Ovary (tissue), 7 donors: ENCODE measurements at regions not wholly inside any gene's neighbourhood (a gene's known extent, or its start where the extent isn't known, plus 50 kb on each side); places are given as distances from the start of the nearest gene placed in this dataset.

Experiments used
- DNase-seq, 5 donors: peaks; one replicate each; pipeline ENCODE4 v3.0.0-alpha.2; 2019 to 2020
- H3K27ac ChIP-seq, 2 donors: fragments of 200-600 bp; one replicate each; pipeline versions ENCODE4 v1.5.1 to v1.8.0; 2019 to 2022
- H3K27me3 ChIP-seq: fragments of 200-600 bp; one replicate; pipeline ENCODE4 v1.8.0; 2022
- H3K36me3 ChIP-seq: fragments of 200-600 bp; sonication (generic); one replicate; pipeline ENCODE4 v1.5.1; 2019
- H3K4me1 ChIP-seq: one replicate; pipeline ENCODE4 v1.8.1; 2013; ENCODE audit warnings: mild to moderate bottlenecking, moderate library complexity; ENCODE audit not compliant: insufficient read depth
- H3K4me3 ChIP-seq: fragments of 200-600 bp; sonication (generic); one replicate; pipeline ENCODE4 v1.5.1; 2017
- H3K9me3 ChIP-seq, 2 donors: fragments of 200-600 bp in 1 of 2; sonication (generic) in 1 of 2; one replicate each; pipeline versions ENCODE4 v1.5.1 to v1.8.1; 2013 to 2019; ENCODE audit warnings: mild to moderate bottlenecking in 1 of 2, moderate library complexity in 1 of 2
- EP300 ChIP-seq: sonication (generic); formaldehyde crosslinking; IDR thresholded peaks from one replicate; pipeline ENCODE4 v1.6.1; 2017; ENCODE audit warnings: antibody characterized with exemption
- POLR2A ChIP-seq: fragments of 450-650 bp; IDR thresholded peaks from one replicate; pipeline ENCODE4 v1.6.1; 2017; ENCODE audit warnings: antibody characterized with exemption, mild to moderate bottlenecking, moderate library complexity
- WGBS, 3 donors: extraction: QIAGEN DNeasy Blood & Tissue Kit in 1 of 3; methylation state at CpG; one replicate each; pipeline versions ENCODE4 v1.1.5 to v1.1.7; 2013 to 2017; 5-methylcytosine and 5-hydroxymethylcytosine counted together
- intact Hi-C, 4 donors: fragments of 100-400 bp; cut with DNase I; formaldehyde crosslinking; loops; one replicate each; pipeline versions ENCODE4 v1.11.0 to v1.15.1; 2022 to 2023
- TF ChIP-seq, protein P1 (sequence below), 3 donors: fragments of 450-650 bp in 2 of 3; fragments of 200-600 bp in 1 of 3; IDR thresholded peaks; one replicate each; pipeline versions ENCODE4 v1.5.1 to v1.8.0; 2016 to 2022; ENCODE audit warnings: antibody characterized with exemption in 3 of 3, mild to moderate bottlenecking in 1 of 3
- donor health status: DM: no; HTN: no; CAD: no; lungs with moderate emphysema.
- donor health status: DM: no; HTN: no; CAD: no.
- donor health status: Bipolar disorder and iron deficiency.
- donor health status: DM: no; HTN: no; CAD: no.
- donor health status: DM: yes; HTN: yes; CAD: no.

DNA sequence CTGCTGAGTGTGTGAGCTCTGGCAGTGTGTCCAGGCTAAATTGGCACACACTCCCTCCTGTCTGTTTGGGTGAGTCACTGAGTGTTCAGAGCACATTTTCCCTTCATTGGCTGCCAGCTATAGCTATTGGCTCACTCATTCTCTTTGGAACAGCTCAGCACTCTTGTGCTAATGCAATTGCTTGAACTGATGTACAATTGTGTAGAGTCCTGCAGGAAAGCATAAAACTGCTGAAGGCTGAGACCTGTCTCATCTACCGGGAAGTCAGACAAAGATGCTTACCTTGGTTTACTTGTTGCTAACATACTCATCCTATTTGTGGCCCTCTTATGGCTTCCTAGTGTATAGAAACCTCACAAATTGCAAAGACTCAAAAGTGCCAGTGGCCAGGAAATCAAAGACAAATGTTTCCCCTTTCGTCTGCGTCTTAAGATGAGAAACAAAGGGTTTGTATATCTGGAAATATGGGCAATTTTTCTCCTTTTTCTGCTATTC, 351.0 kb downstream of the BCKDHB start:
- WGBS, 3 donors: 63 to 70% (median 68%) methylated on average over 3 of the region's 3 CpGs
- TF ChIP-seq, protein P1, sequence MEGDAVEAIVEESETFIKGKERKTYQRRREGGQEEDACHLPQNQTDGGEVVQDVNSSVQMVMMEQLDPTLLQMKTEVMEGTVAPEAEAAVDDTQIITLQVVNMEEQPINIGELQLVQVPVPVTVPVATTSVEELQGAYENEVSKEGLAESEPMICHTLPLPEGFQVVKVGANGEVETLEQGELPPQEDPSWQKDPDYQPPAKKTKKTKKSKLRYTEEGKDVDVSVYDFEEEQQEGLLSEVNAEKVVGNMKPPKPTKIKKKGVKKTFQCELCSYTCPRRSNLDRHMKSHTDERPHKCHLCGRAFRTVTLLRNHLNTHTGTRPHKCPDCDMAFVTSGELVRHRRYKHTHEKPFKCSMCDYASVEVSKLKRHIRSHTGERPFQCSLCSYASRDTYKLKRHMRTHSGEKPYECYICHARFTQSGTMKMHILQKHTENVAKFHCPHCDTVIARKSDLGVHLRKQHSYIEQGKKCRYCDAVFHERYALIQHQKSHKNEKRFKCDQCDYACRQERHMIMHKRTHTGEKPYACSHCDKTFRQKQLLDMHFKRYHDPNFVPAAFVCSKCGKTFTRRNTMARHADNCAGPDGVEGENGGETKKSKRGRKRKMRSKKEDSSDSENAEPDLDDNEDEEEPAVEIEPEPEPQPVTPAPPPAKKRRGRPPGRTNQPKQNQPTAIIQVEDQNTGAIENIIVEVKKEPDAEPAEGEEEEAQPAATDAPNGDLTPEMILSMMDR (IDR thresholded peaks at IDR 0.05): no peak
- TF ChIP-seq EP300 (no peak), POLR2A (no peak)
- peak; percentile 53 to 73 (median 64) for DNase-seq
- intact Hi-C loops: no loop called here
- H3K36me3 ChIP-seq: no peaks in the 10 kb centered on the region
- H3K9me3 ChIP-seq: no peaks in the 10 kb centered on the region
- H3K27ac ChIP-seq: no peak overlapping the region
- peaks cover 2% of the 10 kb centered on the region for H3K4me1 ChIP-seq
- no peak overlapping the region for H3K4me3 ChIP-seq
- H3K27me3 ChIP-seq: no peaks in the 10 kb centered on the region

DNA sequence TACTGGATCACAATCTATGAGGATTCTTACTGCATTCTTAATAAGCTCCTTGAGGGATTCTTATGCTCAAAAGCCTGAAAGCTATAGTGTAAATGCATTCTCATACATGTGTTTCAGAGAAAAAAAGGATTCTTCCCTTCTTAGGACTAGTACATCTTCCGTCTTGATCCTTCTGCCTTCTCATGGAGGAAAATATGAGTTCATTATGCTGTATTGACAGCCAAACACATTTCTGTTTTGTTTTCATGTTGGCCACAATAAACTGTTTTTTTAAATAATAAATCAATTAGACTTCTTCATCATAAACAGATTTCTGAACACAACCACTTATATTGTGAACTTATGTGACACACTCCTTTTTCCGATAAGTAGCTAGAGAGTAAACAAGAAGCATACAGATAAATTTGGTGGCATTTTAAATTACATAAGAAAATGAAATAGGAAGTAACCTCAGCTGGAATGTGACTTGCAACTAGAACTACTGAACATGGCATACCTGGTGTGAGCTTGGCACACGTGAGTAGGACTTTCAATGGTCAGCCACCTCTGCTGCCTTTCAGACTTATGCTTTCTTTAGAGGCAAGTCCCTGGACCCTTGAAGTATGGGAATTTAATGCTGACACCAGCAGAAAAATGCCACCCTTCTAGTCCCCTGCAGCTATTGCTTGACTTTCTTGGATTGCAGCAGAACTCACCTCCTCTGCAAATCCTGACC, 350.4 kb downstream of the BCKDHB start:
- intact Hi-C loops: no loop called here
- WGBS, 3 donors: 85 to 92% (median 90%) methylated on average over 3 of the region's 3 CpGs

DNA sequence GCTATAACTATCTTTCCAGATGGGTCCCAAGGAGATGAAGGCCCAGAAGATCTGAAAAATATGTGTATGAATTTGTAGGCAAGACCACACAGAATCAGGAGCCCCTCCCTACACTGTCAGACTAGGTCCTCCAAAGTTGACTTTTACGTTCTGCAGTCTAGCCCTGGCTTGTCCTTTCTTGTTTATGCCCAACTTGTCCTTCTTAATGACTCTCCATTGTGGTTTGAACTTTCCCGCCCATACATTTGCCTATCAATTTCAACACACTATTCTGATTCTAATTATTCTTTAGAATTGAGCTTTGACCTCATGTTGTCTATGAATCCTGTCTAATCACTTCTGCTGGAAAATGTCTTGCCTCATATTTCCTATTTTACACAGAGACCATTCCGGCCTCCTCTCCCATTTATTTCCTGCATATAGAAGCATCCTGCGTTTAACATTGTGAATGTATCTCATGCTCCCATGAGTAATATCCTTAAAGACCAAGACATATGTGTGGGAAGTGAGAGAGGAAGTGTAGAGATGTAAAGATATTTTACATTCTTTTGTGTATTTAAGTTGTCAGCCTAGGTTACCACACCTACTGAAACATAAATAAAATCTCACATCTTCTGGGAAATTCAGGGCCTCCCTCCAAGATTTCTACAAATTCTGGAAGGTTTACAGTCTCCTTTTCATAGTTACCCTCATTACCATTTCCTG, 348.3 kb downstream of the BCKDHB start:
- Histone ChIP-seq H3K27me3 (no peaks in the 10 kb centered on the region), H3K4me3 (no peak overlapping the region), H3K36me3 (no peaks in the 10 kb centered on the region), H3K9me3 (no peaks in the 10 kb centered on the region), H3K4me1 (peaks cover 2% of the 10 kb centered on the region), H3K27ac (no peak overlapping the region)
- WGBS, 3 donors: 92 to 94% (median 93%) methylated on average over 4 of the region's 4 CpGs
- DNase-seq: no peak
- TF ChIP-seq EP300: no peak
- TF ChIP-seq, protein P1 (IDR thresholded peaks at IDR 0.05): no peak
- intact Hi-C loops: no loop called here

More for the DNA sequence above, 350.4 kb downstream of the BCKDHB start:
- Histone ChIP-seq H3K36me3 (no peaks in the 10 kb centered on the region), H3K4me1 (peaks cover 2% of the 10 kb centered on the region), H3K9me3 (no peaks in the 10 kb centered on the region), H3K27ac (no peak overlapping the region), H3K4me3 (no peak overlapping the region), H3K27me3 (no peaks in the 10 kb centered on the region)
- DNase-seq: no peak
- TF ChIP-seq EP300 (no peak), POLR2A (no peak)
- TF ChIP-seq, protein P1 (IDR thresholded peaks at IDR 0.05): no peak

DNA sequence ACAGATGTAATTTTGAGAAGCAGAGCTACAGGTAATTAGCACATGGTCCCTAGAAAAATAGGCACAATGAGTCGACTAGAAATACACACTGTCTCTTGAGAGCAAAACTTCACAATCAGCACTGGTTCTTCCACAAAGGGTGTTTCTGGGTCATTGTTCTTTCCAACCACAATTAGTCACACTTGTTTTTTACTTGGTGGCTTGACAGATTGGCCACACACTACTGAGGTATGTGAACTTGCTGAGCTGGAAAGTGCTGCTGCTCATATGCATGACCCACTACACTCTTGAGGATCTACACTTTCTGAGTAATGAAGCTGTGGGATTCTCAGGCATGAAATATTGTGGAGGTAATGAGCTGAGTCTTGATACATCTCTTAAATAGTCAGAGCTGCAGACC, 347.7 kb downstream of the BCKDHB start:
- H3K27me3 ChIP-seq: no peaks in the 10 kb centered on the region
- no peaks in the 10 kb centered on the region for H3K36me3 ChIP-seq
- TF ChIP-seq POLR2A (no peak), EP300 (no peak)
- TF ChIP-seq, protein P1 (IDR thresholded peaks at IDR 0.05): no peak
- no peak for DNase-seq
- 58 to 83% (median 74%) methylated on average over 1 of the region's 1 CpG for WGBS, 3 donors
- no peak overlapping the region for H3K27ac ChIP-seq
- H3K9me3 ChIP-seq: no peaks in the 10 kb centered on the region
- intact Hi-C loops: no loop called here
- H3K4me1 ChIP-seq: peaks cover 2% of the 10 kb centered on the region
- no peak overlapping the region for H3K4me3 ChIP-seq
